Activated naive CD8-positive, alpha-beta T cell treated with anti-CD3 and anti-CD28 coated beads for 36 hours (primary cell): ENCODE measurements at regions not wholly inside any gene's neighbourhood (a gene's known extent, or its start where the extent isn't known, plus 50 kb on each side); places are given as distances from the start of the nearest gene placed in this dataset.
"Not testable (repeated sequence)": the region's sequence is repeated elsewhere in the genome, so short reads cannot be mapped to it uniquely, and the experiment has no call there.

Experiments used
- DNase-seq: peaks from one replicate; pipeline ENCODE4 v3.0.0; 2021
- H3K27ac Mint-ChIP-seq: one replicate; pipeline ENCODE4 v1.8.0; 2022; ENCODE audit warnings: mild to moderate bottlenecking, moderate library complexity, mixed read lengths
- H3K27me3 Mint-ChIP-seq: one replicate; pipeline ENCODE4 v1.8.0; 2022; ENCODE audit warnings: mild to moderate bottlenecking, mixed read lengths
- H3K36me3 Mint-ChIP-seq: one replicate; pipeline ENCODE4 v1.8.0; 2021; ENCODE audit warnings: mild to moderate bottlenecking, mixed read lengths
- H3K4me1 Mint-ChIP-seq: one replicate; pipeline ENCODE4 v1.8.0; 2021; ENCODE audit warnings: mixed read lengths
- H3K4me3 Mint-ChIP-seq: one replicate; pipeline ENCODE4 v1.8.0; 2022; ENCODE audit warnings: mild to moderate bottlenecking, moderate library complexity, mixed read lengths
- H3K9me3 Mint-ChIP-seq: one replicate; pipeline ENCODE4 v1.8.0; 2022; ENCODE audit warnings: mixed read lengths

GRCh38 chr12:34142430-34142829 lies 120.1 kb downstream of the ALG10 start:
- Mint-ChIP-seq H3K27me3 (peaks cover 6% of the 10 kb centered on the region), H3K9me3 (no peaks in the 10 kb centered on the region), H3K27ac (no peak overlapping the region), H3K4me1 (no peaks in the 10 kb centered on the region), H3K36me3 (no peaks in the 10 kb centered on the region), H3K4me3 (no peak overlapping the region)
- DNase-seq, result no peak

DNA sequence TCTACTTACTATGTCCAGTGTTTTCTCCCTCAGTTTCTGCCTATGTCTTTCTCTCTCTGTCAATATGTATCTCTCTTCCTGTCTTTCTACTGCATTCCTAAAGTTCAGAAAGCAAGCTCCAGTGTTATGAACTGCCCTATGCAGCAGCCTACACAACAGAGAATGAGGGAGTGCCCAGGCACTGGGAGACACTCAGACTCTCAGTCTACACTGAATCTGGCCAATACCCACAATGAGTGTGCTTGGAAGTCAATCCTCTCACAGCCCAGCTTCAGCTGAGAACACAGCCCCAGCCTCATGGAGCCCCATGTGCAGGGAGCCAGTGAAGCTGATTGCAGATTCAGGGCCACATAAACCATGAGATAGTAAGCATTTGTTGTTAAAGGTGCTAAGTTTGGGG lies 128.7 kb downstream of the ALG10 start:
- no peak for DNase-seq
- no peaks in the 10 kb centered on the region for H3K4me1 Mint-ChIP-seq
- H3K9me3 Mint-ChIP-seq, result no peaks in the 10 kb centered on the region
- H3K4me3 Mint-ChIP-seq, result no peak overlapping the region
- H3K27me3 Mint-ChIP-seq, result no peaks in the 10 kb centered on the region
- H3K36me3 Mint-ChIP-seq, result no peaks in the 10 kb centered on the region
- no peak overlapping the region for H3K27ac Mint-ChIP-seq

DNA sequence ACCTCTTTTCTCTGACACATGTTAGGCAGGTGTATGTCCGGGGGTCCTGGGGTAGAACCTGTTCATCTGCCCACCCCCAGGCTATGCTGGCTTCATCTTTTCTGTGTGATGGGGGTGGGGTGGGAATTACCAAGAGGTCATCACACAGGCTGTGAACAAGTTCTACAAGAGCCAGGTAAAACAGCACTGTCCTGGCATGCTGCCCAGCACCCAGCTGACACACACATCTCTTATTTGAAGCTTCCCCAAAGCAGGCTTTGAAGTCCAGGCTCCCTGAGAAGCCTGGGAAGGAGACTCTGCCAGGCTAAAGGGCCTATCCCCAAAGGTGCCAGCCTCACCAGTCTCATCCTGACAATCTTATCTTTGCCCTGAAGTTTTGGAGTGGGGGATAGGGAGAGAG lies 141.1 kb downstream of the ALG10 start:
- Mint-ChIP-seq H3K27me3 (peaks cover 2% of the 10 kb centered on the region), H3K36me3 (no peaks in the 10 kb centered on the region), H3K4me3 (no peak overlapping the region), H3K27ac (no peak overlapping the region), H3K4me1 (no peaks in the 10 kb centered on the region), H3K9me3 (no peaks in the 10 kb centered on the region)
- no peak for DNase-seq

DNA sequence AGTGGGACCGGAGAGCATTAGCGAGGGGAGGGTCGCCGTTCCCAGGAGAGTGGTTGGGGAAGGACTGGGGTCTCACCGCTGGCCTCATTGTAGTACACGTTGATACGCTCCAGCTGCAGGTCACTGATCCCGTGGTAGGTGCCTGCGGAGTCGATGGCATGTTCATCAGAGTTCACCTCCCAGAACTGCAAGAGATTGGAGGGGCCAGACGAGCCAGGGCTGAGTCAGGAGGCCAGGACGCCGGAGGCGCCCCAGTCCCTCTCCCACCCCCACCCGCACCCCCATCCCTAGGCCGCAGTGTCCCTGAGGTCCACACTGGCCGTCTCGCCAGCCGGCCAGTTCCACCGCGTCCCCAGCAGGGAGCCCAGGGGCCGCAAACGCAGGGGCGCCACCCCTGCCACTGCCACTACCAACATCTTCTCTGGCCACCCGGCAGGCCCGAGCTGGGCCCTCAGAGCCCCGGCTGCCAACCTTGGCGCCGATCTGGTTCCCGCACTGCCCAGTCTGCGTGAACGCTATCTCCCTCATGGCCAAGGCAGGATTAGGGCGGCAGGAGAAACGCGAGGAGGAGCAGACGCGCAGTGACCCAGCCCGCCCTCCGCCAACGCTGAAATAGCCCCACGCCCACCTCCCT lies 144.2 kb downstream of the ALG10 start:
- no peak for DNase-seq
- Mint-ChIP-seq H3K9me3 (no peaks in the 10 kb centered on the region), H3K27ac (no peak overlapping the region), H3K4me3 (no peak overlapping the region), H3K27me3 (no peaks in the 10 kb centered on the region), H3K36me3 (no peaks in the 10 kb centered on the region), H3K4me1 (no peaks in the 10 kb centered on the region)

DNA sequence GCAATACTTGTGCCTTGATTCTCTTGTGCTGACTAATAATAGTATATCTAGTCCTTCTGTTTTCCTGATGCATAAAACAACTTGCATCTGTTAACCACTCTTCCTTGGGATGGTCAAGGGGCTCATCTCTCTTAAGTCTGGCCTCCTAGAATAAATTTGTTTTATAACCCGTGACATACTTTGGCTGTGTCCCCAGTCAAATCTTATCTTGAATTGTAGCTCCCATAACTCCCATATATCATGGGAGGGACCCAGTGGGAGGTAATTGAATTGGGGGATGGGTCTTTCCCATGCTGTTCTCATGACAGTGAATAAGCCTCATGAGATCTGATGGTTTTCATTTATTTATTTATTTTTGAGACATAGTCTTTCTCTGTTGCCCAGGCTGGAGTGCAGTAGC lies 146.2 kb downstream of the ALG10 start:
- H3K4me3 Mint-ChIP-seq, H3K9me3 Mint-ChIP-seq, H3K27me3 Mint-ChIP-seq, H3K36me3 Mint-ChIP-seq, DNase-seq, H3K4me1 Mint-ChIP-seq, H3K27ac Mint-ChIP-seq: not testable (repeated sequence)

- no peaks in the 10 kb centered on the region for H3K9me3 Mint-ChIP-seq
- peaks cover 8% of the 10 kb centered on the region for H3K27me3 Mint-ChIP-seq
- H3K27ac Mint-ChIP-seq, result no peak overlapping the region
- no peak overlapping the region for H3K4me3 Mint-ChIP-seq
- no peak for DNase-seq
- H3K36me3 Mint-ChIP-seq, result no peaks in the 10 kb centered on the region
- H3K4me1 Mint-ChIP-seq, result no peaks in the 10 kb centered on the region
Measured at GRCh38 chr12:34186492-34186891, 164.2 kb downstream of the ALG10 start.

DNA sequence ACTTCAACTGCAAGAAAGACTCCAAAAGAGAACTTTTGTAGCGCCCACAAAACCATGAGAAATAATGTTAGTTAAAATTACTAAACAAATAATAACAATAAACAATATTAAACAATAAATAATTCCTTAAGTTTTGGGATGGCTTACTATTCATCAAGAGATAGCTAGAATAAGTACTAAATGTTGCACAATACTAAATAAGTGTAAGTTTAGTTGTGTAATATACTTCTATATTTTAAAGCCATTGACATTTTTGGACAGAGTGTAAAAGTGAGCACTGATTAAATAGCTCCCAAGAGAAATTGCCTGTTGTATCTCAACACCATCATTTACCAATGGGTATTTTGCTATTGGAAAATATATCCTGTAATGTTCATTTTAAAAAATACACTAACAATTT lies 166.7 kb downstream of the ALG10 start:
- peaks cover 9% of the 10 kb centered on the region for H3K27me3 Mint-ChIP-seq
- no peaks in the 10 kb centered on the region for H3K4me1 Mint-ChIP-seq
- DNase-seq, result no peak
- no peak overlapping the region for H3K4me3 Mint-ChIP-seq
- no peaks in the 10 kb centered on the region for H3K36me3 Mint-ChIP-seq
- H3K9me3 Mint-ChIP-seq, result no peaks in the 10 kb centered on the region
- no peak overlapping the region for H3K27ac Mint-ChIP-seq

- no peaks in the 10 kb centered on the region for H3K9me3 Mint-ChIP-seq
- H3K36me3 Mint-ChIP-seq, result no peaks in the 10 kb centered on the region
- H3K4me1 Mint-ChIP-seq, result no peaks in the 10 kb centered on the region
- no peak for DNase-seq
- H3K4me3 Mint-ChIP-seq, result no peak overlapping the region
- H3K27me3 Mint-ChIP-seq, result peaks cover 4% of the 10 kb centered on the region
- H3K27ac Mint-ChIP-seq, result no peak overlapping the region
Measured at GRCh38 chr12:34190054-34190453, 167.8 kb downstream of the ALG10 start.

DNA sequence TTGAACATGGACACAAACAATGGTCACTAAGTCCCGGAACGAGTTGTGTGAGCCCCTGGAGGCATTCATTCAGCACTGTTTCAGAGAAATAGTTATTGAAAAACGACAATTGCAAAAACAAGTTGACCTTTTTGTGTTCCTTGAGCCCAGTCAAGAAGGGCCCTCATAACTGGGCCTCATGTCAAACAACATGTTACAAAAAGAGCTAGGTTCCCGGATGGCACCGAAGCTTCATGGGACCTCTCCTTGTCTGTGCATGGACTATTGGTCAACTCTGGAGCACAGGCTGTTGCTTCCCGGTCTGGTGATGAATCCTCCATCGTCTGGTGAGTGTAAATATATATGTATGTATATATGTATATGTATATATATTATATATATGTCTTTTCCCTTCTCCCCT lies 176.6 kb downstream of the ALG10 start:
- Mint-ChIP-seq H3K9me3 (no peaks in the 10 kb centered on the region), H3K4me1 (no peaks in the 10 kb centered on the region), H3K36me3 (no peaks in the 10 kb centered on the region), H3K4me3 (no peak overlapping the region), H3K27ac (no peak overlapping the region), H3K27me3 (peaks cover under 1% of the 10 kb centered on the region)
- no peak for DNase-seq

- Mint-ChIP-seq H3K4me1 (no peaks in the 10 kb centered on the region), H3K9me3 (no peaks in the 10 kb centered on the region), H3K27me3 (no peaks in the 10 kb centered on the region), H3K36me3 (no peaks in the 10 kb centered on the region), H3K27ac (no peak overlapping the region), H3K4me3 (no peak overlapping the region)
- no peak for DNase-seq
Measured at GRCh38 chr12:34203866-34204620, 181.7 kb downstream of the ALG10 start.

GRCh38 chr12:34204830-34205285 lies 182.6 kb downstream of the ALG10 start:
- no peak for DNase-seq
- H3K27ac Mint-ChIP-seq, result no peak overlapping the region
- H3K9me3 Mint-ChIP-seq, result no peaks in the 10 kb centered on the region

GRCh38 chr12:34205401-34205800 lies 183.1 kb downstream of the ALG10 start:
- Mint-ChIP-seq H3K9me3 (no peaks in the 10 kb centered on the region), H3K4me3 (no peak overlapping the region), H3K36me3 (no peaks in the 10 kb centered on the region), H3K4me1 (no peaks in the 10 kb centered on the region), H3K27ac (no peak overlapping the region), H3K27me3 (no peaks in the 10 kb centered on the region)
- DNase-seq, result no peak

More at GRCh38 chr12:34204830-34205285, 182.6 kb downstream of the ALG10 start:
- Mint-ChIP-seq H3K4me3 (no peak overlapping the region), H3K36me3 (no peaks in the 10 kb centered on the region), H3K4me1 (no peaks in the 10 kb centered on the region), H3K27me3 (no peaks in the 10 kb centered on the region)

- Mint-ChIP-seq H3K27ac (no peak overlapping the region), H3K9me3 (no peaks in the 10 kb centered on the region), H3K4me1 (no peaks in the 10 kb centered on the region), H3K36me3 (no peaks in the 10 kb centered on the region), H3K27me3 (no peaks in the 10 kb centered on the region), H3K4me3 (no peak overlapping the region)
- DNase-seq, result no peak
Measured at GRCh38 chr12:34206061-34206785, 183.9 kb downstream of the ALG10 start.

DNA sequence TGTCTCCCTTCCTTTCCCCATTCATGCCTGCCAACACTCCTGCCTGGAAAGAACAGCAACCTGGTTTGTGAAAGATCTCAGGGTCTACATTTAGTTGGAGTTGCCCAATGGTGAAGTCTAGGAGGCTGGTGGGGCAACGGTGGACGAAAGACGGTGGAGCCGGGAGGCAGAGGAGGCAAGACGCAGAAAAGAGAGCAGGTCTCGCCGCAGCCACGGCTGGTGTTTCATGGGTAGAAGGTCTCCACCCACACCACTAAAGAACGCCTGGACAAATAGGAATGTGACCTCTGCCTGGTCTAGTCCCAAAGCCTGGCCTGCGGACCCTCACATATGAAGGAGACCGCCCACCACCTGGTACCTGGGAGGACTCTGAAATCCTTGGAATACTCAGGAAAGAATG lies 185.6 kb downstream of the ALG10 start:
- no peak for DNase-seq
- H3K27ac Mint-ChIP-seq, result no peak overlapping the region
- H3K4me3 Mint-ChIP-seq, result no peak overlapping the region
- no peaks in the 10 kb centered on the region for H3K9me3 Mint-ChIP-seq
- H3K27me3 Mint-ChIP-seq, result no peaks in the 10 kb centered on the region
- no peaks in the 10 kb centered on the region for H3K36me3 Mint-ChIP-seq
- H3K4me1 Mint-ChIP-seq, result no peaks in the 10 kb centered on the region

DNA sequence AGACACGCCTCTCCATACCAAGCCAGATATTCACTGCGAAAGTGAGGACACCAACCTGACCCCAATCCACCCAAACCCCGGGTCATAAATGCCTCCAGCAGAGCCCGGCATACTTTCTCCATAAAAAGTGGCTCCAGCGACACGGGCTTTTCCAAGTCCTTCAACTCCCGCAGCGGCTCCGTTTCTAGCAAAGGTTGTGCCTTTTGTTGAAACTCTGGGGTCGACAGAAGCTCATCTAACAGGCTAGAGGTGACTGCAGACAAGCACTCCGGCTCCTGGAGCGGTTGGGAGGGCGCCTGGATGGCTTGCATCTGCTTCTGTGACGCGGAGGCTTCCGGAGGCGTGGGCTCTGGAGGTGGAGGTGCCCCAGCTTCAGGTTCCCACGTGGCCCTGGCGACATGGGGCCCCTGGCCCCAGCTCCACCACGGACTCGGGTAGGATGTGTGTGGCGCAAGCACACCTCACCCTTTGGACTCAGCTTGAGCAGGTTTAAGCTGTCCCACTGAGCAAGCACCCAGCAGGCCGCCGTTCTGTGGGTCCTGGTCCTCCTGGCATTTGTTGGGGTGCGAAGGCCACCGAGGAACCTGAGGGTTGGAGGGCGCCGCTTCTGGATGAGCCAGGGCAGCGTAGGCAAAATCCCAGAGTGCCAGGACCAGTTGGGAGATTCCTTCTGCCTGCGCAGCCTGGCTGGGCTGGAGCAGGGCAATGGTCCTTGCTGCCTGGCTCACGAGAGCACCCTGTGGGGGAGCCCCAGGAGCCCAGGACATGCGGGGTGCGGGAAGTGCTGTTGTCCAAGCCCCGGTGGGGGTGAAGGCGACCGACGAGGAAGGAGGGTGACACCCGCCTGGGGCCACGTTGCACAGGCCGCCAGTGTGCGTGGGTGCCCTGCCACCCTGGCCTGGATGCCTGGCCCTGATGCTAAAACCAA lies 186.3 kb downstream of the ALG10 start:
- DNase-seq, result no peak
- Mint-ChIP-seq H3K27me3 (no peaks in the 10 kb centered on the region), H3K9me3 (no peaks in the 10 kb centered on the region), H3K27ac (no peak overlapping the region), H3K36me3 (no peaks in the 10 kb centered on the region), H3K4me3 (no peak overlapping the region), H3K4me1 (no peaks in the 10 kb centered on the region)
